DMS 273 treated with DMSO at 0.1 percent for 48 hours (cell line): ENCODE measurements at regions not wholly inside any gene's neighbourhood (a gene's known extent, or its start where the extent isn't known, plus 50 kb on each side); places are given as distances from the start of the nearest gene placed in this dataset.
"Not testable (repeated sequence)": the region's sequence is repeated elsewhere in the genome, so short reads cannot be mapped to it uniquely, and the experiment has no call there.

Experiments
- DNase-seq: peaks from one replicate; lab custom pipeline; 2025; lab: John Stamatoyannopoulos, UW

DNA sequence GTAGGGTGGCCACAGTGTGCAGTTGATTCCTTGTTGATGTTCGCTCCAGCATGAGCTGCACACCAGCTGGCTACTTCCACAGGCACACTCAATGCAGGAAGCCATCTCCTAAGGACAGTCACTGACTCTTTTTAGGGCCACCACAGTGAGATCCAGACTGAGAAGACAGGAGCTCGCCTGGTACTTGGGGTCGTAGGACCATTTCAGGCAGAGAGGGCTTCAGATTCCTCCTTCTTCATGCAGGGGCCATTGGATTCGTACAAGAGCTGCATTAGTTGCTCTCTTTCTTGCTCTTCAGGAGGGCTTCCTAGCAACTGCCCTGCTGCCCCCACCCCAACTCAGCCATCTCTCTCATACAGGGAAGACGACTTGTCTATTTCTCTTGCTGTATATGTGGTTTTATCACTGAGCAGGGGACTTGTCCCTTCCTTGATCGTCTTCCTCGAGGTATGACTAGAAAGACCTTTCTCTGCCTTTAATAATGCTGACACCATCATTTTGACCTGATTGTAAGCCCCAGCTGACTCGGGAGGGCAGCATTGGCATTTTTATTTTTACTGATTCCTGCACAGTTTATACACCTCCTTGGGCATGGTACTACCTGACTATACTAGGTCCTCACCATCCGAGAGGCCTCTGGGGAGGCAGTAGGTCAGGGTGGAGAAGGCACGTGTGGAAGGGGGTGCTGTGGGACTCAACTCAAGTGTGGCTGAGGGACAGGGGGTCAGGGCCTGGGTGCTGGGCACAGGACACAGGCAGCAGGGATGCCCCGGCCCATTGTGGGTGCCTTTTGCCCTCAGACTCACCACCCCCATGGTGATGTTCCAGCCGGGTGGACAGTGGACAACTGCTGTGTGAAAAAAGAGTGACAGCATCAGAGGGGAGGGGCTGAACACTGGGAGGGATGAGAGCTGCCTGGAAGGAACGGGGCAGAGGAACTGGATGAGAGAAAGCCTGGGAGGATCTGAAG lies 136.7 kb upstream of the ZNF746 start:
- no peak for DNase-seq

DNA sequence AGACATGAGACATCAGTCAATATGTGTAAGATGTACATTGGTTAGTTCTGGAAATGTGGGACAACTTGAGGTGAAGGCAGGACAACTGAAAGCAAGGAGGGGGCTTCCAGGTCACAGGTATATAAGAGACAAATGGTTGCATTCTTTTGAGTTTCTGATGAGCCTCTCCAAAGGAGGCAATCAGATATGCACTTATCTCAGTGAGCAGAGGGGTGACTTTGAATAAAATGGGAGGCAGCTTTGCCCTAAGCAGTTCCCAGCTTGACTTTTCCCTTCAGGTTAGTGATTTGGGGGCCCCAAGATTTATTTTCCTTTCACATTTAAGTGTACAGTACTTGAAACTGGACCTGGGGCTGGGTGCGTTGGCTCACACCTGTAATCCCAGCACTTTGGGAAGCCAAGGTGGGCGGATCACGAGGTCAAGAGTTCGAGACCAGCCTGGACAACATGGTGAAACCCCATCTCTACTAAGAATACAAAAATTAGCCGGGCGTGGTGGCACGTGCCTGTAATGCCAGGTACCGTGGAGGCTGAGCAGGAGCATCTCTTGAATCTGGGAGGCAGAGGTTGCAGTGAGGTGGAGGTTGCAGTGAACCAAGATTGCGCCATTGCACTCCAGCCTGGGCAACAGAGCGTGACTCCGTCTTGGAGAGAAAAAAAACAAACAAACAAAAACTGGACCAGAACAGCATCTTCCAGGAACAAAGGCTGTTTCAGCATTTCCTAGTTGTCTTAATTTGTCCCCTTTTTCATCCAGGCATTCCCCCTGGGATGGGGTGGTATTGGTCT lies 130.9 kb upstream of the ZNF746 start:
- not testable (repeated sequence) for DNase-seq

DNA sequence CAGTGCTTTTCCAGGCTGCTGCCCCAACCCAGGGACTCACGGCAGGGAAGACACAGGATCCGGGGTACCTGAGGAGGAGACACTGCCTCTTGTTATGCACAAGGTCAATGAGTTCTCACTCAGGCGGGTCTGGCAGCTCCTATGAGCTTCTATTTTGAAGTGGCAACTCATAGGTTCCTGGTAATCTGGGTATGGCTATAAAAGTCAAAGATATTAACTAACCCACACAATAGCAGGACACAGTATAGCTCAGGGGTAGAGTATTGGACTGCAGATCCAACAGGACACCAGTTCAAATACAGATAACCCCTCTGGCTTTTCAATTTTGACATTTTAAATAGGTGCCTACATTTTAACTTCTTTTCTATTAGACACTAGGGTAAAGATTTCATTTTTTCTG lies 130.3 kb upstream of the ZNF746 start:
- DNase-seq, result no peak

DNA sequence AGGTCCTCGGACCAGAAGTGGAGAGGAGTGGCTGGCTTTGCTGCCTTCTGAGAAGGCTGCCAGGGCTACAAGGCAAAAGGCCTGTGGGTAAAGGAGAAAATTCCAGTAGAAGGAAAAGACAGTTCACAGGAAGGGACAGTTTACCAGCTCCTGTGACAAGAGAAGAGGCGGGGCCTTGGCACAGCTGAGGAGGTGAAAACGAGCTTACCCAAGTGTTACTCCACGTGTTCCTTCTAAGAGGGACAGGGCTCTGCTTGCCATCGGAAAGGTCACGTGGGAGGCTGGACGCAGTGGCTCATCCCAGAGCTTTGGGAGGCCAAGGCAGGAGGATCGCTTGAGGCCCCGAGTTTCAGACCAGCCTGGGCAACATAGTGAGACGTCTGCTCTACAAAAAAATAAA lies 129.4 kb upstream of the ZNF746 start:
- no peak for DNase-seq

DNA sequence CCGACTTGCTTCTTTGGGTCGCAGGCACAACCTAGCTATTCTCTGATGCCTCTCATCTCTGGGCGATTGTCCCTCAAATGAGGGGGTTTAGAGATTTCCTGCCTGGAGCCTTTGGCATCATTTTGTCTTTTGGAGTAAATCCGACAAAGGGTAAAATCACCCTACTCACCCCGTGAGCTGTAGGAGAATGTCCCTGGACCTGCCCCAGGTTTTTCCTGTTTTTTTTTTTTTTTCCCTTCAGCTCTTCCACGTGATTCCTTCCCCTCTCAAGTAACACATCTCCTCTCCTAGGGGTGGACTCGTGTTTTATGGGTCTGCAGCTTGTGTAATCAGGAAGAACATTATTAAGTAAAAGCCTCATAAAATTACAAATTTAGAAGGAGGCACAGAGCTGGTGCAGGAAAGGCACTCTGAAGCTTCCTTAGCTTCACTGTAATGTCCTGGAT lies 128.4 kb upstream of the ZNF746 start:
- DNase-seq, result no peak

DNA sequence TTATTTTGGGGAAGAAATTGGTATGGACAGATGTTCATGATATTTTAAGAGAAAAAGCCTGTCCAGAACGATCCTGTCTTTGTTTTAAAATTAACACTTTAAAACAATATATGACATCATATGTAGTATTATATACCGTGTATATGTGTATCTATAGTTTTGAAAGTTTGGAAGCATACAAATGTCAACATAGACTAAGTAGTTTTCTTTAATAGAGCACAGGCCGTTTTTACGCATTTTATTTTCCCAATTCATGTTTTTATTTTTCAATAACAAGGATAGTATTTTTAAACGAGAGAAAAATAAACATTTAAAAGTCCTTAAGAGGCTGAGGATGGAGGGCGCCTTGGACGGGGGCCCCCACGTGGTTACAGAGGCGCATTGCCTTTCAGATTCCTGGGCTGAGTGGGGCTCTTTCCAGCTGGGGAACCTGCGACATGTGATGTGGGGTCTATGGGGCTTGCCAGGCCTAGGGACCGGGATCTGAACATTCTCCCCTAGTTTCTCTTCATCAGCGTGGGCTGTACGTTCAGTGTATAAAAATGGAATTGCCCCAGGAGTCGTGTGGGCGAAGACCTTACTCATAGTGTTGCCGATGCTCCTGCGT lies 127.8 kb upstream of the ZNF746 start:
- DNase-seq, result peak; percentile 68

DNA sequence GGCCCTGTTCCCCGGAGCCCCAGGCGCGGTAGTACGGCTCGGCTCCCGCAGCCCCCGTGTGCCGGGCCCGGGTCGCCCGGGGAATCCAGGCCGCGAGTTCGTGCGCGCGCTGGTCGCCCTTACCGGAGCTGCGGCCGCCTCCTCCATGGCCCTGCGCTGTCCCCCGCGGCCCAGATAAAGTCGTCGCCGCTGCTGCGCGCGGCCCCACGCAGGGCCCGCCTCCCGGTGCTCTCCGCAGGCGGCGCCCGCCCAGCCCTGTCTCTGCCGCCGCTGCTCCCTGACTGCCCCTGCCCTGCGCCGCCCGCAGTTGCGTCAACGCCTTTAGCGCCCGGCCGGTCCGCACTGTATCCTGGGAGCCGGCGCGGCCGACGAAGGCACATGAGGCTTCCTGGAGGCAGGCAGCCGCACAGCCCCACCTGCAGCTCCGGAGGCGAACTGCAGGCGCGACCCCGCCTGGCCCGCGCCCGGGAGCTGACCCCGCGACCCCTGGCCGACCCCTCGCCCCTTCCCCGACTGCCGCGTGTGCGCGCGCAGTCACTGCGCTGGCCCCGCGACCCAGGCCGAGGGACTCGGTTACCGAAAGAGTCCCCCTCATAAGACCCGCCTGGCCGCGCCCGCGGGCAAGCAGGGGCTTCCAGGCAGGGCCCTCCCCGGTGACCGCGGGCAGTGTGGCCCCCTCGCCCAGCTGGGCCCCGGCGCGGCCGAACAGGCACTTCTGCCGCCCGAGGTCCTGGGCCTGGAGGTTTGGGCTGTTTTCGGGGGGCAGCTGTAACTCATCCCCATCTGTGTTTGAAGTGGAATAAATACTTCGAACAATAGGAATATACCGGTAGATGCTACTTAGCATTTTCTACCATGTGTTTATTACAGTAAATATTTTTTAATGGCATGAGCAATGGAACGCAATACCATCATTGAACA lies 127.1 kb upstream of the ZNF746 start:
- DNase-seq, result peak; percentile 88

DNA sequence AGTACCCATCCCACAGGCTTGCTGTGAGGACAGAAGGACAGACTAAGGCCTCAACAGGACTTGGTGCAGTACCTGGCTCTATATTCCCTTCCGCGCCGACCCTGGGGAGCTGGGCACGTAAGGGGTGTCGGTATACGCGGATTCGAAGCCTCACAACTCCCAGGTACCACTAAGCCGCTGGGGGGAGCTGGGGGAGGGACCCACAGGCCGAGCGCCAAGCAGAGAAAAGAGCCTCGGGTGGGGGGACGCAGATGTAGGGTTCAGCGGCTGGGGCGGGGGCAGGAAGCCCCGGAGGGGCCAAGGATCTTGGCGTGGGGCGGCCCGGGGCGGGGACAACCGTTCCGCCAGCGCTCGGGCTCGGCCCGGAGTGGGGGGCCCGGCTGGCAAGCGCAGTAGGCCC lies 126.4 kb upstream of the ZNF746 start:
- no peak for DNase-seq

DNA sequence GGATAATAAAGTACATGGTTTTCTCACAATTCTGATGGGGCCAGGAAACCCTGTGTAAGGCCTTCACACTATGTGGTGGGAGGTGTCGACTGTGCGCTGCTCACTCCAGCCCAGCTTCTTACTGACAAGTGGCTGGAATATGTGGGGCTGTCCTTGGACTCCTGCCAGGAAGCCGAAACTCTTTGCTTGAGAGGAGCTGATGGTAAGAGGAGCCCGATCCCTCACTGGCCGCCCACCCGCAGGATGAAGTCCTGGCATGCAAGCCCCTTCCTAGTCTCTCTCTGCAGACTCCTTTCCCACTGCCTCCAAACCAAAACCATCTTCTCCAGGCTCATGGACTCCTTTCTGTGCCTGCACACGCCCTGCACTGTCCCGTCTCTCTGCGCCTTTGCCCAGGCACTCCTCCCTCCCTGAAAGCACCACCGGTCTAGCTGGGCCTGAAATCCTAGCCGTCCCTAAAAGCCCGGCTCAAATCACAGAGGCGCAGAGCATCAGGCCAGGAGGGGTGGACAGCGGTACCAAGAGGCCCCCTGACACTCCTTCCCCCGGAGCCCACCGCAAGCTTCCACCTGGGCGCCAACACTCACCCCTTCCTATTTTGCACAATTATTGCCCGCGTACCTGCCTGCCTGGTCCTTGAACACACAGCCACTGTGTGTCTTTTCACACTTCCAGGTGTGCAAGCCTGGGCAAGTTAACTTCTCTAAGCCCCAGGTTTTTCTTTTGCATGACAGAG lies 125.8 kb upstream of the ZNF746 start:
- DNase-seq, result not testable (repeated sequence)

DNA sequence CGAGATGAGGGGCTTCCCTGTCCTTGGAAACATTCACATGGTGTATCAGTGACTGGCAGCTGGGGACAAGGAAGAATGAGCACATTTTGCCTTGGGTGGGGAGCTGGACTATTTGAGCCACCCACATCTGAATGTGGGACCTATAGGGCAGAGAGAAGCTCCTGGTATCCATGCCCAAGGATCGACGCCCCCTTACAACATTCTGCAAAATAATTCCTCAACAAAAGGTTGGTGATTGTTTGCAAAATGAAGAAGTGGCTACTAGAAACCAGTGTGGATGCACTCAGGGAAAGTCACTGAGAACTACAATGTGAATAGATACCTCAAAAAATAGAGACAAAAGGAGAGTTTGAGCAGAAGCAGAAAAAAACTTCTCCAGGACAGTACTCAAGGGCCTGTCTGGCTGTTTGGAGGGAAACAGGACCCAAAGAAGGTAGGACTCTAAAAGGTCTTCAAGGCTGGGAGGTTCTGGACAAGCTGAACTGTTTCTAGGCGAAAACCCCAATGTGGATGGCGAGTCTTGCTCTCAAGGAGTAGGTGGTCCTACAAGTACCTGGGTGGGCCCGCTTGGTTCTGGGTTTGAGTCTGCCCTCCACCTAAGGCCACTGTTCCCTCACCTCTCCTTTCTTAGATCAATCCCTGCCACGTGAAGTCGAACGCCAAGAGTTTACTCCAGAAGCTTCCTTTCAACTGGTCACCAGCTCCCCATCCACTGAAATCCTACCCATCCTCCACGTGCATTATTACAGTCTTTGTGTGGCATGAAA lies 125.0 kb upstream of the ZNF746 start:
- no peak for DNase-seq

DNA sequence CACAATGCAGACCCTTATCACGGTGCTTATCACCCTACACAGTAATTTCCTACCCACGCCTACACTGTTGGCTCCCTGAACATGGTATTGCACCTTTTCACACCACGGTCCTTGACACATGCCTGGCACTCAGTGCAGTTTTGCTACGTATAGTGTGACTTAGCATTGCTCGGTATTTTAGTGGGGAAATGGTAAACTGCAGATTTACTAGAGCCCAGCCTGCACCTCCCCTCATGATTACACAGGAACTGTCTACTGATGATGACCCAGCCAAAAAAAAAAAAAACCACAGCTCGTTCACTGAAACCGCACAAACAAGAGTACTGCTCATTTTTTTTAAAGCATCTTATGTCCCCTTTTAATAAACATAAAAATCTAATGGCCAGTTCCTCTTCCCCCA lies 124.2 kb upstream of the ZNF746 start:
- no peak for DNase-seq

DNA sequence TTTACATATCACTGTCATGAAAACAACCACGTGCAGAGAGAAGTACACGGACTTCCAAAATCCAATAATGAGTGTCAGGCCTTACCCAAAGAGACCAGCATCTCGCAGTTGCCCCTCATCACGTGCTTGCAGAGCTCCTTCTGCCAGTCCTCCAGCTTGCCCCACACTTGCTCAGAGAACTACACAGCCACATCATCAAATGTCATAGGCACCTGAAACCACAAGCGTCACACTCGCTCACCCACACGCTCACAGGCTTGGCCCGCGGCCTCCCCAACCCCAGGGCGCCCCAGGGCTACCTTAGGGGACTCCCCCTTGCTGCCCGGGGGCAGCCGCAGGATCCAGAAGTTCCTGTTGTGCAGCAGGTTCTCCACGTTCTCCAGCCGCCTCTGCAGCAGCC lies 123.4 kb upstream of the ZNF746 start:
- no peak for DNase-seq

DNA sequence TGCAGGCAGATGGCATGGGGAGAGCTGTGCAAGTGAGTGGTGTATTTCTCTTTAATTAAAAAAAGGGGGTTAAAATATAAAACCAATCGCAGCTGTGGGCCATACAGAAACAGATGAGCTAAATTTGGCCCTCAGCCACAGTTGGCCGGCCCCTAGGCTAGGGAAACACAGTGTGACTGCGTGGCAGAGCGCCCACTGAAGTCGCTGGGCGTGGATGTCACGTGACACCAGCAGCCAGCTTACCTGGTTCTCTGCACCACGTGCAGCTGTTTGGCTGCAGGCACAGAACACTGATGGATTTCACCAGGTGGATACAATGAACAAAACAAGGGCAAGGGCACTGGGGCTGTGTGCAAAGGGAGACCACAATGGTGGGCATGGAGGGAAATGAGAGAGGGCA lies 119.3 kb upstream of the ZNF746 start:
- DNase-seq, result no peak

DNA sequence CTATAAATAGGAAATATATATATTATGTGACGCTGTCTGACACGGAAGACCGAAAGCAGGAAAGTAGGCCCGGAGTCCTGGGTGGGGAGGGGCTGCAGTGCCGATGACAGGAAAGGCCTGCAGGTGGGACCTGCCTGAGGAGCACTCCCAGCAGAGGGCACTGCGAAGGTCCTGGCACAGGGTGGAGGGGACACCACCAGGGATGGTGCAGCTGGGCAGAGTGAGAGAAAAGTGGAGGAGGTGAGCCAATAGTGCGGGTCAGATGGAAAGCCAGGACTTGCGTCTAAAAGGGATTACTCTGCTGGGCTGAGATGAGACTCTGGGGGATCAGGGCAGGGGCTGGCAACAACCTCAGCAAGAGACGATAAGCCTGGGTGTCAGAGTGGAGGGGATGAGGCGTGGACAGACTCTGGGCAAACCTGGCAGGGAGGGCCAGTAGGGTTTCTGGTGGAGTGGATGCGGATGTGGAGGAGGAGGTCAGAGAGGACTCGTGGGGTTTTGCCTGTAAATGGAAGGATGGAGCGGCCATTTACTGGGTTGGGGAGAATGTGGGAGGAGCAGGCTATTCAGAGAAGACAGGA lies 118.2 kb upstream of the ZNF746 start:
- DNase-seq, result no peak

DNA sequence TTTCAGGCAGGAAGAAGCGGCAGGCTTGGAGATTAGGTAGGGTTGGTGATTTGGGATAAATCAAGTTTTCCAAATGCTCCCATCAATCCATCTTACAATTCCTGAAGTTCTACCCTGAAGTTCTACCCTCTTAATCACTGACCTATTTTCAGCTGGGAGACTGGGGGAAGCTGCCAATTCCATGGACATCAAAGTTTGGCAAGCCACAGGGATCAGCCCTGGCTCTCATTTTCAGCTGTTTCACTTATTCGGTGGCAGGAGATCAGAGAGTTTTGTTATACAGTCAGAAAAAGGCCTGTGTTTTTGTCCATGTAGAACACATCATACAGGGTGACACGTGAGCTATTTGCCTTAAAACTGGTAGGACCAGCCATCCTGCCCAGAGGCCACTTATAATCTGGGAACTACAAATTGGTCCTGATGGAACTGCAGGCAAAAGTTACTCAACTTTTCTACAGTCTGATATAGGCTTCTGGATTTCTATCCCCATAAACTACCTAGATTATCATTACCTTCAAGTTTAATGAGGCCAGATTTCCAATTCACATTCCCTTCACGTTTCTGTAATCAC lies 112.9 kb upstream of the ZNF746 start:
- DNase-seq, result no peak

DNA sequence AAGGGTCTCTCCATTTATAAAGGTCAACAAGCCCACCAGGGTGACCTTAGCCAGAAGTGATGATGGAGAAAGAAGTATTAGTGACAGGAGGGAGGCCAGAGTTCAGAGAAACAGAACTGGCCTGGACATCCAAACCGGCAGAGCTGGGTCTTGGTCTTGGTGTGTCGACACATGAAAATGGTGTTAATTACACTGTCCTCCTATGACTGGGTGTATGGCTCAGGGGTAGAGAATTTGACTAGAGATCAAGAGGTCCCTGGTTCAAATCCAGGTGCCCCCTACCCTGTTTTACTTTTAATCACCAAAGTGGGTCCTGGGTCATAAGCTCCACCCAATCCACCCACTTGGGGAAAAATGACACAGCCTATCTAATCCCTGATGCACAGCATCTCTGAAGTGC lies 110.6 kb upstream of the ZNF746 start:
- no peak for DNase-seq

DNA sequence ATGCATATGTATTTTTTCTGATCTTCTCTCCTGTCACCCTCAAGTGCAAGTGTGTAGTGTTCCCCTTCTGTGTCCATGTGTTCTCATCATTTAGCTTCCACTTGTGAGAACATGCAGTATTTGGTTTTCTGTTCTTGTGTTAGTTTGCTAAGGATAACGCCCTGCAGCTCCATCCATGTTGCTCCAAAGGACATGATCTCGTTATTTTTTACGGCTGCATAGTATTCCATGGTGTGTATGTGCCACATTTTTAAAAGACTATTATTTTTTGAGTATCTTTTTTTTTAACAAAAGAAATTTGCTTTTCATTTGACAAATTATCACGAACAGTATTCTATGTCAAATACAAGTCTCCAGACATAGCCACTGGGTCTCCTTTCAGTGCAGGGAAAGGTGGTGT lies 110.1 kb upstream of the ZNF746 start:
- DNase-seq, result no peak

DNA sequence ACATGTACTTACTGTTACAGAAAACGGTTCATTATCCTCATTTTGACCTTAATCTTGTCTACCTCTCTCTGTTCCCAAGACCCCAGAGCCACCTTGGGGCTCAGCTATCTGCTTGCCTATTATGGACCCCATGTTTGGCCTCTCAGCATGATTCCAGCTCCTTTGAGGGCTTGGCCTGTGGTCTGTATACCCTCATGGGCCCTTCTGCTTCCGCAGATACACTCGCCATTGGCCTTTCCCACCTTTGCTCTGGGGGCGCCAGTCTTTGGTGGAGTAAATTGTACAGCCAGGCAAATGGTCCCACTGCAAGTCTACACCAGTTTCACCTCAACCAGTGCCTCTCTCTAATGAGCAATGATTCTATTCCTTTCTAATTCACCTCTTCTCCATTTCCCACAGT lies 109.2 kb upstream of the ZNF746 start:
- no peak for DNase-seq

DNA sequence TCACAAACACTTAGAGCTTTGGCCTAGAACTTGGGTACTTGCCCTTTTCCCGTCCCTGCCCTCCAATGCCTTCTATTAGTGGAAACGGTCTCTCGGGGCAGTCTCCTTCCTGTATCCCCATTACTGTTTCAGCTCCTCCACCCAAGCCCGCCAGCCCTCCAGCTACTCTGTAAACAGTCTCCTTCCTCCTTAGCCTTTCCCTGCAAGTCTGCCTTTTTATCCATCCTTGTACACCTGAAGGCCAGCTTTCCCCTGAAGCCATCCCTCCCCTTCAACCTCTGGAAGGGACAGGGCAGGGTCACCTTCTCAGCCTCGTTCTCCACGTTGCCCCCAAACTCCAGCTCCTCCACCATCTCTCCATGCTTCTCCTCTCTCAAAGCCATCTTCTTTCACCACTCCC lies 108.1 kb upstream of the ZNF746 start:
- no peak for DNase-seq
